ENCODE measurements at regions not wholly inside any gene's neighbourhood (a gene's known extent, or its start where the extent isn't known, plus 50 kb on each side); places are given as distances from the start of the nearest gene placed in this dataset.
"Not testable (repeated sequence)": the region's sequence is repeated elsewhere in the genome, so short reads cannot be mapped to it uniquely, and the experiment has no call there.

- Histone ChIP-seq H3K9me3 (ENCODE audit: low read depth) (no peaks in the 10 kb centered on the region), H3K4me3 (no peak overlapping the region), H3K27ac (no peak overlapping the region), H3K4me1 (ENCODE audit: low read depth) (no peaks in the 10 kb centered on the region), H3K27me3 (no peaks in the 10 kb centered on the region), H3K36me3 (no peaks in the 10 kb centered on the region)
- DNase-seq (ENCODE audit: low read depth in 1 of 2, low spot score in 1 of 2): no peak
- no peak for TF ChIP-seq CTCF (IDR thresholded peaks at IDR 0.05; ENCODE audit: low read depth, low read length)
Observed at GRCh38 chr18:29378651-29379136, 1201.8 kb upstream of the CDH2 start.

- no peak for DNase-seq (ENCODE audit: low read depth in 1 of 2, low spot score in 1 of 2)
- H3K4me3 ChIP-seq: no peak overlapping the region
- no peaks in the 10 kb centered on the region for H3K4me1 ChIP-seq (ENCODE audit: low read depth)
- TF ChIP-seq CTCF (IDR thresholded peaks at IDR 0.05; ENCODE audit: low read depth, low read length): no peak
- no peaks in the 10 kb centered on the region for H3K27me3 ChIP-seq
- H3K36me3 ChIP-seq: no peaks in the 10 kb centered on the region
- no peaks in the 10 kb centered on the region for H3K9me3 ChIP-seq (ENCODE audit: low read depth)
- H3K27ac ChIP-seq: no peak overlapping the region
Observed at GRCh38 chr18:29377346-29377745, 1200.4 kb upstream of the CDH2 start.

- DNase-seq (ENCODE audit: low read depth in 1 of 2, low spot score in 1 of 2): no peak
- H3K36me3 ChIP-seq: no peaks in the 10 kb centered on the region
- H3K27ac ChIP-seq: no peak overlapping the region
- no peaks in the 10 kb centered on the region for H3K4me1 ChIP-seq (ENCODE audit: low read depth)
- no peak overlapping the region for H3K4me3 ChIP-seq
- H3K27me3 ChIP-seq: no peaks in the 10 kb centered on the region
- H3K9me3 ChIP-seq (ENCODE audit: low read depth): no peaks in the 10 kb centered on the region
- no peak for TF ChIP-seq CTCF (IDR thresholded peaks at IDR 0.05; ENCODE audit: low read depth, low read length)
Observed at GRCh38 chr18:29373000-29373399, 1196.1 kb upstream of the CDH2 start.

- TF ChIP-seq CTCF (IDR thresholded peaks at IDR 0.05; ENCODE audit: low read depth, low read length): no peak
- H3K9me3 ChIP-seq (ENCODE audit: low read depth): no peaks in the 10 kb centered on the region
- no peaks in the 10 kb centered on the region for H3K36me3 ChIP-seq
- no peaks in the 10 kb centered on the region for H3K4me1 ChIP-seq (ENCODE audit: low read depth)
- H3K27me3 ChIP-seq: no peaks in the 10 kb centered on the region
- no peak for DNase-seq (ENCODE audit: low read depth in 1 of 2, low spot score in 1 of 2)
- no peak overlapping the region for H3K27ac ChIP-seq
- no peak overlapping the region for H3K4me3 ChIP-seq
Observed at GRCh38 chr18:29361843-29362242, 1184.9 kb upstream of the CDH2 start.

- not testable (repeated sequence) for H3K9me3 ChIP-seq (ENCODE audit: low read depth); H3K27me3 ChIP-seq; H3K27ac ChIP-seq; H3K36me3 ChIP-seq; H3K4me1 ChIP-seq (ENCODE audit: low read depth); H3K4me3 ChIP-seq; DNase-seq (ENCODE audit: low read depth in 1 of 2, low spot score in 1 of 2)
Observed at GRCh38 chr18:29360659-29361058, 1183.7 kb upstream of the CDH2 start.

- not testable (repeated sequence) for H3K4me3 ChIP-seq; H3K27me3 ChIP-seq; H3K36me3 ChIP-seq; DNase-seq (ENCODE audit: low read depth in 1 of 2, low spot score in 1 of 2); H3K9me3 ChIP-seq (ENCODE audit: low read depth); H3K4me1 ChIP-seq (ENCODE audit: low read depth); H3K27ac ChIP-seq
Observed at GRCh38 chr18:29359222-29359621, 1182.3 kb upstream of the CDH2 start.

- Histone ChIP-seq H3K27me3 (no peaks in the 10 kb centered on the region), H3K36me3 (no peaks in the 10 kb centered on the region), H3K9me3 (ENCODE audit: low read depth) (no peaks in the 10 kb centered on the region), H3K4me3 (no peak overlapping the region), H3K27ac (no peak overlapping the region), H3K4me1 (ENCODE audit: low read depth) (peaks cover 13% of the 10 kb centered on the region)
- no peak for DNase-seq (ENCODE audit: low read depth in 1 of 2, low spot score in 1 of 2)
- no peak for TF ChIP-seq CTCF (IDR thresholded peaks at IDR 0.05; ENCODE audit: low read depth, low read length)
Observed at GRCh38 chr18:29351171-29351570, 1174.2 kb upstream of the CDH2 start.
